GM23338 (cell line): ENCODE measurements at regions not wholly inside any gene's neighbourhood (a gene's known extent, or its start where the extent isn't known, plus 50 kb on each side); places are given as distances from the start of the nearest gene placed in this dataset.

Experiments
- ETS1 ChIP-seq: IDR thresholded peaks from 2 replicates; pipeline ENCODE4 v1.6.1; 2016; ENCODE audit warnings: antibody characterized with exemption
- EZH2 ChIP-seq: fragments of 200-600 bp; sonication (generic); IDR thresholded peaks from one replicate; pipeline ENCODE4 v1.8.0; 2017; ENCODE audit warnings: antibody characterized with exemption, mild to moderate bottlenecking, low read depth; ENCODE audit not compliant: unreplicated experiment
- EZH2phosphoT487 ChIP-seq: fragments of 200-600 bp; sonication (generic); IDR thresholded peaks from one replicate; pipeline ENCODE4 v1.8.1; 2018; ENCODE audit warnings: antibody characterized with exemption; ENCODE audit not compliant: unreplicated experiment
- JUNB ChIP-seq: IDR thresholded peaks from one replicate; pipeline ENCODE4 v1.6.1; 2016; ENCODE audit warnings: antibody characterized with exemption; ENCODE audit not compliant: unreplicated experiment
- POLR2AphosphoS5 ChIP-seq: IDR thresholded peaks from 2 replicates; pipeline ENCODE4 v1.6.1; 2016; ENCODE audit warnings: antibody characterized with exemption, low read depth
- STAT1 ChIP-seq: IDR thresholded peaks from one replicate; pipeline ENCODE4 v1.6.1; 2016; ENCODE audit warnings: antibody characterized with exemption; ENCODE audit not compliant: unreplicated experiment
- TF ChIP-seq, protein P1 (sequence below), 2 experiments: fragments of 200-600 bp in 1 of 2; sonication (generic) in 1 of 2; conservative IDR thresholded peaks; 2 replicates each; pipeline versions ENCODE4 v1.5.1 to v1.6.1; 2016 to 2017; ENCODE audit warnings: antibody characterized with exemption in 2 of 2, low read depth in 2 of 2, mild to moderate bottlenecking in 2 of 2, moderate library complexity in 1 of 2
- TF ChIP-seq, protein P2 (sequence below): fragments of 250-450 bp; sonication (Bioruptor Pico); IDR thresholded peaks from 2 replicates; pipeline ENCODE4 v1.5.0; 2020; ENCODE audit warnings: mild to moderate bottlenecking, moderate library complexity
- TF ChIP-seq, protein P3 (sequence below): IDR thresholded peaks from one replicate; pipeline ENCODE4 v1.6.1; 2018; ENCODE audit warnings: antibody characterized with exemption; ENCODE audit not compliant: unreplicated experiment

- TF ChIP-seq, protein P1, sequence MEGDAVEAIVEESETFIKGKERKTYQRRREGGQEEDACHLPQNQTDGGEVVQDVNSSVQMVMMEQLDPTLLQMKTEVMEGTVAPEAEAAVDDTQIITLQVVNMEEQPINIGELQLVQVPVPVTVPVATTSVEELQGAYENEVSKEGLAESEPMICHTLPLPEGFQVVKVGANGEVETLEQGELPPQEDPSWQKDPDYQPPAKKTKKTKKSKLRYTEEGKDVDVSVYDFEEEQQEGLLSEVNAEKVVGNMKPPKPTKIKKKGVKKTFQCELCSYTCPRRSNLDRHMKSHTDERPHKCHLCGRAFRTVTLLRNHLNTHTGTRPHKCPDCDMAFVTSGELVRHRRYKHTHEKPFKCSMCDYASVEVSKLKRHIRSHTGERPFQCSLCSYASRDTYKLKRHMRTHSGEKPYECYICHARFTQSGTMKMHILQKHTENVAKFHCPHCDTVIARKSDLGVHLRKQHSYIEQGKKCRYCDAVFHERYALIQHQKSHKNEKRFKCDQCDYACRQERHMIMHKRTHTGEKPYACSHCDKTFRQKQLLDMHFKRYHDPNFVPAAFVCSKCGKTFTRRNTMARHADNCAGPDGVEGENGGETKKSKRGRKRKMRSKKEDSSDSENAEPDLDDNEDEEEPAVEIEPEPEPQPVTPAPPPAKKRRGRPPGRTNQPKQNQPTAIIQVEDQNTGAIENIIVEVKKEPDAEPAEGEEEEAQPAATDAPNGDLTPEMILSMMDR (conservative IDR thresholded peaks at IDR 0.05; ENCODE audit: low read depth in 2 of 2), result no peak
- TF ChIP-seq POLR2AphosphoS5 (no peak), EZH2 (no peak), ETS1 (no peak), JUNB (no peak), STAT1 (no peak), EZH2phosphoT487 (no peak)
- TF ChIP-seq, protein P2, sequence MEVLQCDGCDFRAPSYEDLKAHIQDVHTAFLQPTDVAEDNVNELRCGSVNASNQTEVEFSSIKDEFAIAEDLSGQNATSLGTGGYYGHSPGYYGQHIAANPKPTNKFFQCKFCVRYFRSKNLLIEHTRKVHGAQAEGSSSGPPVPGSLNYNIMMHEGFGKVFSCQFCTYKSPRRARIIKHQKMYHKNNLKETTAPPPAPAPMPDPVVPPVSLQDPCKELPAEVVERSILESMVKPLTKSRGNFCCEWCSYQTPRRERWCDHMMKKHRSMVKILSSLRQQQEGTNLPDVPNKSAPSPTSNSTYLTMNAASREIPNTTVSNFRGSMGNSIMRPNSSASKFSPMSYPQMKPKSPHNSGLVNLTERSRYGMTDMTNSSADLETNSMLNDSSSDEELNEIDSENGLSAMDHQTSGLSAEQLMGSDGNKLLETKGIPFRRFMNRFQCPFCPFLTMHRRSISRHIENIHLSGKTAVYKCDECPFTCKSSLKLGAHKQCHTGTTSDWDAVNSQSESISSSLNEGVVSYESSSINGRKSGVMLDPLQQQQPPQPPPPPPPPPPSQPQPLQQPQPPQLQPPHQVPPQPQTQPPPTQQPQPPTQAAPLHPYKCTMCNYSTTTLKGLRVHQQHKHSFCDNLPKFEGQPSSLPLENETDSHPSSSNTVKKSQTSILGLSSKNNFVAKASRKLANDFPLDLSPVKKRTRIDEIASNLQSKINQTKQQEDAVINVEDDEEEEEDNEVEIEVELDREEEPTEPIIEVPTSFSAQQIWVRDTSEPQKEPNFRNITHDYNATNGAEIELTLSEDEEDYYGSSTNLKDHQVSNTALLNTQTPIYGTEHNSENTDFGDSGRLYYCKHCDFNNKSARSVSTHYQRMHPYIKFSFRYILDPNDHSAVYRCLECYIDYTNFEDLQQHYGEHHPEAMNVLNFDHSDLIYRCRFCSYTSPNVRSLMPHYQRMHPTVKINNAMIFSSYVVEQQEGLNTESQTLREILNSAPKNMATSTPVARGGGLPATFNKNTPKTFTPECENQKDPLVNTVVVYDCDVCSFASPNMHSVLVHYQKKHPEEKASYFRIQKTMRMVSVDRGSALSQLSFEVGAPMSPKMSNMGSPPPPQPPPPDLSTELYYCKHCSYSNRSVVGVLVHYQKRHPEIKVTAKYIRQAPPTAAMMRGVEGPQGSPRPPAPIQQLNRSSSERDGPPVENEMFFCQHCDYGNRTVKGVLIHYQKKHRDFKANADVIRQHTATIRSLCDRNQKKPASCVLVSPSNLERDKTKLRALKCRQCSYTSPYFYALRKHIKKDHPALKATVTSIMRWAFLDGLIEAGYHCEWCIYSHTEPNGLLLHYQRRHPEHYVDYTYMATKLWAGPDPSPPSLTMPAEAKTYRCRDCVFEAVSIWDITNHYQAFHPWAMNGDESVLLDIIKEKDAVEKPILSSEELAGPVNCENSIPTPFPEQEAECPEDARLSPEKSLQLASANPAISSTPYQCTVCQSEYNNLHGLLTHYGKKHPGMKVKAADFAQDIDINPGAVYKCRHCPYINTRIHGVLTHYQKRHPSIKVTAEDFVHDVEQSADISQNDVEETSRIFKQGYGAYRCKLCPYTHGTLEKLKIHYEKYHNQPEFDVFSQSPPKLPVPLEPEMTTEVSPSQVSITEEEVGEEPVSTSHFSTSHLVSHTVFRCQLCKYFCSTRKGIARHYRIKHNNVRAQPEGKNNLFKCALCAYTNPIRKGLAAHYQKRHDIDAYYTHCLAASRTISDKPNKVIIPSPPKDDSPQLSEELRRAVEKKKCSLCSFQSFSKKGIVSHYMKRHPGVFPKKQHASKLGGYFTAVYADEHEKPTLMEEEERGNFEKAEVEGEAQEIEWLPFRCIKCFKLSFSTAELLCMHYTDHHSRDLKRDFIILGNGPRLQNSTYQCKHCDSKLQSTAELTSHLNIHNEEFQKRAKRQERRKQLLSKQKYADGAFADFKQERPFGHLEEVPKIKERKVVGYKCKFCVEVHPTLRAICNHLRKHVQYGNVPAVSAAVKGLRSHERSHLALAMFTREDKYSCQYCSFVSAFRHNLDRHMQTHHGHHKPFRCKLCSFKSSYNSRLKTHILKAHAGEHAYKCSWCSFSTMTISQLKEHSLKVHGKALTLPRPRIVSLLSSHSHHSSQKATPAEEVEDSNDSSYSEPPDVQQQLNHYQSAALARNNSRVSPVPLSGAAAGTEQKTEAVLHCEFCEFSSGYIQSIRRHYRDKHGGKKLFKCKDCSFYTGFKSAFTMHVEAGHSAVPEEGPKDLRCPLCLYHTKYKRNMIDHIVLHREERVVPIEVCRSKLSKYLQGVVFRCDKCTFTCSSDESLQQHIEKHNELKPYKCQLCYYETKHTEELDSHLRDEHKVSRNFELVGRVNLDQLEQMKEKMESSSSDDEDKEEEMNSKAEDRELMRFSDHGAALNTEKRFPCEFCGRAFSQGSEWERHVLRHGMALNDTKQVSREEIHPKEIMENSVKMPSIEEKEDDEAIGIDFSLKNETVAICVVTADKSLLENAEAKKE (CRISPR knock-in tag), result no peak
- TF ChIP-seq, protein P3, sequence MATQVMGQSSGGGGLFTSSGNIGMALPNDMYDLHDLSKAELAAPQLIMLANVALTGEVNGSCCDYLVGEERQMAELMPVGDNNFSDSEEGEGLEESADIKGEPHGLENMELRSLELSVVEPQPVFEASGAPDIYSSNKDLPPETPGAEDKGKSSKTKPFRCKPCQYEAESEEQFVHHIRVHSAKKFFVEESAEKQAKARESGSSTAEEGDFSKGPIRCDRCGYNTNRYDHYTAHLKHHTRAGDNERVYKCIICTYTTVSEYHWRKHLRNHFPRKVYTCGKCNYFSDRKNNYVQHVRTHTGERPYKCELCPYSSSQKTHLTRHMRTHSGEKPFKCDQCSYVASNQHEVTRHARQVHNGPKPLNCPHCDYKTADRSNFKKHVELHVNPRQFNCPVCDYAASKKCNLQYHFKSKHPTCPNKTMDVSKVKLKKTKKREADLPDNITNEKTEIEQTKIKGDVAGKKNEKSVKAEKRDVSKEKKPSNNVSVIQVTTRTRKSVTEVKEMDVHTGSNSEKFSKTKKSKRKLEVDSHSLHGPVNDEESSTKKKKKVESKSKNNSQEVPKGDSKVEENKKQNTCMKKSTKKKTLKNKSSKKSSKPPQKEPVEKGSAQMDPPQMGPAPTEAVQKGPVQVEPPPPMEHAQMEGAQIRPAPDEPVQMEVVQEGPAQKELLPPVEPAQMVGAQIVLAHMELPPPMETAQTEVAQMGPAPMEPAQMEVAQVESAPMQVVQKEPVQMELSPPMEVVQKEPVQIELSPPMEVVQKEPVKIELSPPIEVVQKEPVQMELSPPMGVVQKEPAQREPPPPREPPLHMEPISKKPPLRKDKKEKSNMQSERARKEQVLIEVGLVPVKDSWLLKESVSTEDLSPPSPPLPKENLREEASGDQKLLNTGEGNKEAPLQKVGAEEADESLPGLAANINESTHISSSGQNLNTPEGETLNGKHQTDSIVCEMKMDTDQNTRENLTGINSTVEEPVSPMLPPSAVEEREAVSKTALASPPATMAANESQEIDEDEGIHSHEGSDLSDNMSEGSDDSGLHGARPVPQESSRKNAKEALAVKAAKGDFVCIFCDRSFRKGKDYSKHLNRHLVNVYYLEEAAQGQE, result no peak
Measured at GRCh38 chrX:17922303-17922702, 61.2 kb upstream of the RAI2 start.
